ENCODE measurements at regions not wholly inside any gene's neighbourhood (a gene's known extent, or its start where the extent isn't known, plus 50 kb on each side); places are given as distances from the start of the nearest gene placed in this dataset.

DNA sequence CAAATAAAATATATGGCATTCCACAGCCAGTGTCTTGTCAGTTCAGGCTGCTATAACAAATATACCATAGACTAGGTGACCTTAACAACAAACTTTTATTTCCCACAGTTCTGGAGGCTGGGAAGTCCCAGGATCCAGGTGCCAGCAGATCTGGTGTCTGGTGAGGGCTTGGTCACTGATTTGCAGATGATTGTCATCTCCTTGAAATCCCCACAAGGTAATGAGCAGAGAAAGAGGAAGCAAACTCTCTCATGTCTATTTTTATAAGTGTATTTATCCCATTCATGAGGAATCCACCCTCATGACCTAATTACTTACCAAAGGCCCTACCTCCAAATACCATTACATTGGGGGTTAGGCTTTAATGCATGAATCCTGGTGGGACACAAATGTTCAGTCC, 663.2 kb downstream of the TLR4 start:
- TF ChIP-seq, protein P1, sequence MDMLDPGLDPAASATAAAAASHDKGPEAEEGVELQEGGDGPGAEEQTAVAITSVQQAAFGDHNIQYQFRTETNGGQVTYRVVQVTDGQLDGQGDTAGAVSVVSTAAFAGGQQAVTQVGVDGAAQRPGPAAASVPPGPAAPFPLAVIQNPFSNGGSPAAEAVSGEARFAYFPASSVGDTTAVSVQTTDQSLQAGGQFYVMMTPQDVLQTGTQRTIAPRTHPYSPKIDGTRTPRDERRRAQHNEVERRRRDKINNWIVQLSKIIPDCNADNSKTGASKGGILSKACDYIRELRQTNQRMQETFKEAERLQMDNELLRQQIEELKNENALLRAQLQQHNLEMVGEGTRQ (IDR thresholded peaks at IDR 0.05; ENCODE audit: borderline replicate concordance, low read depth, low read length), result no peak
- no peak for TF ChIP-seq ZZZ3 (IDR thresholded peaks at IDR 0.05; ENCODE audit: control insufficient read depth, insufficient read length, low read depth)
- TF ChIP-seq CTCF (IDR thresholded peaks at IDR 0.05 in 2 of 3, conservative IDR thresholded peaks at IDR 0.05 in 1 of 3; ENCODE audit: control insufficient read depth in 2 of 3, extremely low read depth in 1 of 3, insufficient read depth in 1 of 3, low read depth in 3 of 3, low read length in 3 of 3), result no peak
- no peak for TF ChIP-seq CREM (IDR thresholded peaks at IDR 0.05; ENCODE audit: low read depth)
- TF ChIP-seq ZNF274 (IDR thresholded peaks at IDR 0.05; ENCODE audit: insufficient read depth, insufficient read length), result no peak
- TF ChIP-seq, protein P2, sequence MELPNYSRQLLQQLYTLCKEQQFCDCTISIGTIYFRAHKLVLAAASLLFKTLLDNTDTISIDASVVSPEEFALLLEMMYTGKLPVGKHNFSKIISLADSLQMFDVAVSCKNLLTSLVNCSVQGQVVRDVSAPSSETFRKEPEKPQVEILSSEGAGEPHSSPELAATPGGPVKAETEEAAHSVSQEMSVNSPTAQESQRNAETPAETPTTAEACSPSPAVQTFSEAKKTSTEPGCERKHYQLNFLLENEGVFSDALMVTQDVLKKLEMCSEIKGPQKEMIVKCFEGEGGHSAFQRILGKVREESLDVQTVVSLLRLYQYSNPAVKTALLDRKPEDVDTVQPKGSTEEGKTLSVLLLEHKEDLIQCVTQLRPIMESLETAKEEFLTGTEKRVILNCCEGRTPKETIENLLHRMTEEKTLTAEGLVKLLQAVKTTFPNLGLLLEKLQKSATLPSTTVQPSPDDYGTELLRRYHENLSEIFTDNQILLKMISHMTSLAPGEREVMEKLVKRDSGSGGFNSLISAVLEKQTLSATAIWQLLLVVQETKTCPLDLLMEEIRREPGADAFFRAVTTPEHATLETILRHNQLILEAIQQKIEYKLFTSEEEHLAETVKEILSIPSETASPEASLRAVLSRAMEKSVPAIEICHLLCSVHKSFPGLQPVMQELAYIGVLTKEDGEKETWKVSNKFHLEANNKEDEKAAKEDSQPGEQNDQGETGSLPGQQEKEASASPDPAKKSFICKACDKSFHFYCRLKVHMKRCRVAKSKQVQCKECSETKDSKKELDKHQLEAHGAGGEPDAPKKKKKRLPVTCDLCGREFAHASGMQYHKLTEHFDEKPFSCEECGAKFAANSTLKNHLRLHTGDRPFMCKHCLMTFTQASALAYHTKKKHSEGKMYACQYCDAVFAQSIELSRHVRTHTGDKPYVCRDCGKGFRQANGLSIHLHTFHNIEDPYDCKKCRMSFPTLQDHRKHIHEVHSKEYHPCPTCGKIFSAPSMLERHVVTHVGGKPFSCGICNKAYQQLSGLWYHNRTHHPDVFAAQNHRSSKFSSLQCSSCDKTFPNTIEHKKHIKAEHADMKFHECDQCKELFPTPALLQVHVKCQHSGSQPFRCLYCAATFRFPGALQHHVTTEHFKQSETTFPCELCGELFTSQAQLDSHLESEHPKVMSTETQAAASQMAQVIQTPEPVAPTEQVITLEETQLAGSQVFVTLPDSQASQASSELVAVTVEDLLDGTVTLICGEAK (IDR thresholded peaks at IDR 0.05; ENCODE audit: borderline replicate concordance), result no peak

All from GM12878 (cell line).